ENCODE measurements at regions not wholly inside any gene's neighbourhood (a gene's known extent, or its start where the extent isn't known, plus 50 kb on each side); places are given as distances from the start of the nearest gene placed in this dataset.

DNA sequence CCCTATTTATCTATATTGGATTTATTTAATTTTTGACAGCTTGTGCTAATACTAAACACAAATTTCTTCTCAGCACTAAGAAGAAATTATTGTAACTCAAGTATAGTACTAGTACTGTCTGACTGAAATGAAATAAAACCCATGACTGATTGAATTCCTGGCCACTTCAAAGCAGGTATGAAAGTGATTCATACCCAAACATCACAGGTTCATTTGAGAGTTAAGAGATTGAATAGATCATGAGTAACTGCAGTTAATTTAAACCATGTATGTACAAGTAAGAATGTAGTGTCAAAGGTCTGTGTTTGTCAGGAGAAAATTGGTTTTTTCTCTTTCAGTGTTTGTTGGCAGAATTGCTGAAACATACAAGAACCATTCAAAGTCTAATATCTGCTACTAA, 332.0 kb upstream of the GRM7 start:
- Histone ChIP-seq H3F3A (ENCODE audit: insufficient read depth, low read length, poor library complexity, severe bottlenecking) (no peaks in the 10 kb centered on the region), H3K4me2 (ENCODE audit: low read length) (no peak overlapping the region), H3K9me2 (ENCODE audit: insufficient read depth, low read length) (no peaks in the 10 kb centered on the region), H3K36me3 (ENCODE audit: insufficient read depth, low read length) (no peaks in the 10 kb centered on the region), H3K27ac (ENCODE audit: low read length) (no peak overlapping the region), H3K4me3 (ENCODE audit: low read length) (no peak overlapping the region), H4K20me1 (ENCODE audit: insufficient read depth) (no peaks in the 10 kb centered on the region), H3K79me2 (replicated peaks; ENCODE audit: insufficient read depth, low read length) (no peaks in the 10 kb centered on the region), H3K27me3 (ENCODE audit: insufficient read depth, low read depth, low read length) (no peaks in the 10 kb centered on the region), H2AFZ (ENCODE audit: low read depth, low read length) (no peak overlapping the region), H3K9me3 (ENCODE audit: low read length) (no peaks in the 10 kb centered on the region), H3K9ac (ENCODE audit: low read length) (no peak overlapping the region)
- TF ChIP-seq, protein P1, sequence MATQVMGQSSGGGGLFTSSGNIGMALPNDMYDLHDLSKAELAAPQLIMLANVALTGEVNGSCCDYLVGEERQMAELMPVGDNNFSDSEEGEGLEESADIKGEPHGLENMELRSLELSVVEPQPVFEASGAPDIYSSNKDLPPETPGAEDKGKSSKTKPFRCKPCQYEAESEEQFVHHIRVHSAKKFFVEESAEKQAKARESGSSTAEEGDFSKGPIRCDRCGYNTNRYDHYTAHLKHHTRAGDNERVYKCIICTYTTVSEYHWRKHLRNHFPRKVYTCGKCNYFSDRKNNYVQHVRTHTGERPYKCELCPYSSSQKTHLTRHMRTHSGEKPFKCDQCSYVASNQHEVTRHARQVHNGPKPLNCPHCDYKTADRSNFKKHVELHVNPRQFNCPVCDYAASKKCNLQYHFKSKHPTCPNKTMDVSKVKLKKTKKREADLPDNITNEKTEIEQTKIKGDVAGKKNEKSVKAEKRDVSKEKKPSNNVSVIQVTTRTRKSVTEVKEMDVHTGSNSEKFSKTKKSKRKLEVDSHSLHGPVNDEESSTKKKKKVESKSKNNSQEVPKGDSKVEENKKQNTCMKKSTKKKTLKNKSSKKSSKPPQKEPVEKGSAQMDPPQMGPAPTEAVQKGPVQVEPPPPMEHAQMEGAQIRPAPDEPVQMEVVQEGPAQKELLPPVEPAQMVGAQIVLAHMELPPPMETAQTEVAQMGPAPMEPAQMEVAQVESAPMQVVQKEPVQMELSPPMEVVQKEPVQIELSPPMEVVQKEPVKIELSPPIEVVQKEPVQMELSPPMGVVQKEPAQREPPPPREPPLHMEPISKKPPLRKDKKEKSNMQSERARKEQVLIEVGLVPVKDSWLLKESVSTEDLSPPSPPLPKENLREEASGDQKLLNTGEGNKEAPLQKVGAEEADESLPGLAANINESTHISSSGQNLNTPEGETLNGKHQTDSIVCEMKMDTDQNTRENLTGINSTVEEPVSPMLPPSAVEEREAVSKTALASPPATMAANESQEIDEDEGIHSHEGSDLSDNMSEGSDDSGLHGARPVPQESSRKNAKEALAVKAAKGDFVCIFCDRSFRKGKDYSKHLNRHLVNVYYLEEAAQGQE (IDR thresholded peaks at IDR 0.05; ENCODE audit: borderline replicate concordance) = no peak

DNA sequence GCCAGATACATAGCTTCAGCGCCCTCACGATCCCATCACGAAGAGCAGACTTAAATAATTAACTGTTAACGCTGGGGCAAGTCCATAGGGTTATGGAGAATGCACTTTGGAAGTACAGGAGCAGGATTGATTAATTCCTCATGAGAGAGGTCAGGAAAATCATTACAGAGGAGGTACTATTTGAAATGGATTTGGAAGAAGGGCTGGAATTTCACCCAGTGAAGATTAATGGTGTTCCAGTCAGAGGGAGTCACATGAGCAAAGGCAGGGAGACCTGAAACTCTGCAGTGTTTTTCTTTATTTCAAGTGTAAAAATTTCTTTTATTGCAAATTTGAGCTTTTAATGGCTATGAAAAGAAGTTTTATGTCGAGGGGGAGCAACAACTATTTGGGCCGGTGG, 329.8 kb upstream of the GRM7 start:
- TF ChIP-seq MXI1 (conservative IDR thresholded peaks at IDR 0.05; ENCODE audit: poor library complexity, severe bottlenecking) (no peak), TAF1 (IDR thresholded peaks at IDR 0.05; ENCODE audit: low read depth) (no peak), POLR2AphosphoS5 (IDR thresholded peaks at IDR 0.05) (no peak), SMC3 (conservative IDR thresholded peaks at IDR 0.05; ENCODE audit: poor library complexity) (no peak)
- TF ChIP-seq, protein P2, sequence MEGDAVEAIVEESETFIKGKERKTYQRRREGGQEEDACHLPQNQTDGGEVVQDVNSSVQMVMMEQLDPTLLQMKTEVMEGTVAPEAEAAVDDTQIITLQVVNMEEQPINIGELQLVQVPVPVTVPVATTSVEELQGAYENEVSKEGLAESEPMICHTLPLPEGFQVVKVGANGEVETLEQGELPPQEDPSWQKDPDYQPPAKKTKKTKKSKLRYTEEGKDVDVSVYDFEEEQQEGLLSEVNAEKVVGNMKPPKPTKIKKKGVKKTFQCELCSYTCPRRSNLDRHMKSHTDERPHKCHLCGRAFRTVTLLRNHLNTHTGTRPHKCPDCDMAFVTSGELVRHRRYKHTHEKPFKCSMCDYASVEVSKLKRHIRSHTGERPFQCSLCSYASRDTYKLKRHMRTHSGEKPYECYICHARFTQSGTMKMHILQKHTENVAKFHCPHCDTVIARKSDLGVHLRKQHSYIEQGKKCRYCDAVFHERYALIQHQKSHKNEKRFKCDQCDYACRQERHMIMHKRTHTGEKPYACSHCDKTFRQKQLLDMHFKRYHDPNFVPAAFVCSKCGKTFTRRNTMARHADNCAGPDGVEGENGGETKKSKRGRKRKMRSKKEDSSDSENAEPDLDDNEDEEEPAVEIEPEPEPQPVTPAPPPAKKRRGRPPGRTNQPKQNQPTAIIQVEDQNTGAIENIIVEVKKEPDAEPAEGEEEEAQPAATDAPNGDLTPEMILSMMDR (IDR thresholded peaks at IDR 0.05; ENCODE audit: poor library complexity, severe bottlenecking) = no peak
- no peaks in the 10 kb centered on the region for H3K36me3 ChIP-seq (ENCODE audit: insufficient read depth, low read length)
- H3K9me3 ChIP-seq (ENCODE audit: low read length) = no peaks in the 10 kb centered on the region
- H3F3A ChIP-seq (ENCODE audit: insufficient read depth, low read length, poor library complexity, severe bottlenecking) = no peaks in the 10 kb centered on the region
- H3K4me3 ChIP-seq (ENCODE audit: low read length) = no peak overlapping the region
- H3K79me2 ChIP-seq (replicated peaks; ENCODE audit: insufficient read depth, low read length) = no peaks in the 10 kb centered on the region
- no peaks in the 10 kb centered on the region for H3K27me3 ChIP-seq (ENCODE audit: insufficient read depth, low read depth, low read length)
- H3K4me2 ChIP-seq (ENCODE audit: low read length) = no peak overlapping the region
- no peak overlapping the region for H2AFZ ChIP-seq (ENCODE audit: low read depth, low read length)
- H3K9me2 ChIP-seq (ENCODE audit: insufficient read depth, low read length) = no peaks in the 10 kb centered on the region
- no peak overlapping the region for H3K9ac ChIP-seq (ENCODE audit: low read length)
- H4K20me1 ChIP-seq (ENCODE audit: insufficient read depth) = no peaks in the 10 kb centered on the region
- no peak overlapping the region for H3K27ac ChIP-seq (ENCODE audit: low read length)

DNA sequence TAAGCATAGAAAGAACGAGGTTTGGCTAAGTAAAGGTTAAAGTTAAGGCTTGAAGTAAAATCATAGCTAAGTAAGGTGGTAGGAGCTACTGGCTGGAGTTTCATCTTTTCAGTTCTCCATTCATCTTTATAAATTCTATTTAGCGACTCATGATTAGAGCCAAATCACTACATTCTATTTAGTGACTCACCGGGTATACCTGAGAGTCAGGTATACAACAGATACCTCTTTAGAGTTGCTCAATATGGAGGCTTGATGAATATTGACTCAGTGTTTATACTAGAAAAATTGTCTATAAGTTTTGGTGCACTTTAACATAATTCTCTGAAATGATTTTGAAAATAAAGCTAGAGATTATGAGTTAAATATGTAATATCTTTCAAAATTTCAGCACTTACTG, 328.8 kb upstream of the GRM7 start:
- no peak overlapping the region for H3K4me2 ChIP-seq (ENCODE audit: low read length)
- H4K20me1 ChIP-seq (ENCODE audit: insufficient read depth) = no peaks in the 10 kb centered on the region
- no peaks in the 10 kb centered on the region for H3K79me2 ChIP-seq (replicated peaks; ENCODE audit: insufficient read depth, low read length)
- H3K27ac ChIP-seq (ENCODE audit: low read length) = no peak overlapping the region
- H3K9me2 ChIP-seq (ENCODE audit: insufficient read depth, low read length) = no peaks in the 10 kb centered on the region
- no peaks in the 10 kb centered on the region for H3F3A ChIP-seq (ENCODE audit: insufficient read depth, low read length, poor library complexity, severe bottlenecking)
- no peaks in the 10 kb centered on the region for H3K36me3 ChIP-seq (ENCODE audit: insufficient read depth, low read length)
- H3K9ac ChIP-seq (ENCODE audit: low read length) = no peak overlapping the region
- H3K4me3 ChIP-seq (ENCODE audit: low read length) = no peak overlapping the region
- no peak overlapping the region for H2AFZ ChIP-seq (ENCODE audit: low read depth, low read length)
- TF ChIP-seq POLR2AphosphoS5 (IDR thresholded peaks at IDR 0.05) (no peak), MXI1 (conservative IDR thresholded peaks at IDR 0.05; ENCODE audit: poor library complexity, severe bottlenecking) (no peak), RAD21 (conservative IDR thresholded peaks at IDR 0.05) (no peak), SMC3 (conservative IDR thresholded peaks at IDR 0.05; ENCODE audit: poor library complexity) (no peak), EZH2 (IDR thresholded peaks at IDR 0.05; ENCODE audit: borderline replicate concordance, insufficient read depth, low read length, poor library complexity, severe bottlenecking) (no peak), TAF1 (IDR thresholded peaks at IDR 0.05; ENCODE audit: low read depth) (no peak)
- no peaks in the 10 kb centered on the region for H3K27me3 ChIP-seq (ENCODE audit: insufficient read depth, low read depth, low read length)
- H3K9me3 ChIP-seq (ENCODE audit: low read length) = no peaks in the 10 kb centered on the region
